ENCODE measurements at regions not wholly inside any gene's neighbourhood (a gene's known extent, or its start where the extent isn't known, plus 50 kb on each side); places are given as distances from the start of the nearest gene placed in this dataset.

DNA sequence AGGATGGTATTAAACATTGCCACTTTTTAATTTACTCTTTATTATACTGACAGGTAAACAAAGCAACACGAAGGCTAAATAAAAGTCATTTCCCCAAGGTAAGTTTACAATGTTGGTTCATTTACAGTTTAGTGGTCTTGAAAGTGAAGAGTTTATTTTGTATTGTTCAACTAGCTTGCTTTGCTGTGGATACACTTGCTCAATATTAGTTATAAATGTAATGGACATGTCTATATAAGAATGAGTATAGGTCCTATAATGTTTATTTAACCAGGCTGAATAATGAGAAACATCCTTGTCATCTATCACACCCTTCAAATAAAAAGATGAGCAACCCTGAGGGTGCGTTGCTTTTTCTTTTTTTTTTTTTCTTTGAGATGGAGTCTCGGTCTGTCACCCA, 1129.4 kb downstream of the TSN start:
- no peak for DNase-seq (ENCODE audit: low spot score)

DNA sequence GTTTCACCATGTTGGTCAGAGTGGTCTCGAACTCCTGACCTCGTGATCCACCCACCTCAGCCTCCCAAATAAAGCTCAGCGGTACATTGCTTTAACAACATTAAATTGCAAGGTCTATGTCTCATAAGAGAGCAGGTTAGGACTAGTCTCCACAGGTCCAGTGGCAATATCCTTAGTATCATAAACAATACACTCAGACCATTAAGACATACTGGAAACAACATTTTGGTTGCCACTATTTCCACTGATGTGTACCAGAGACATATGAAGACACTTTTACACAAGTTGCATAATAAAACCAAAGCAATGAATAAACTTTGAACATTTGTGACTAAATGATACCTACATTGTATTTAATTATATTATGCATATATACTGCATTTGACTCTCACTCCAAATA, 1130.0 kb downstream of the TSN start:
- no peak for DNase-seq (ENCODE audit: low spot score)

DNA sequence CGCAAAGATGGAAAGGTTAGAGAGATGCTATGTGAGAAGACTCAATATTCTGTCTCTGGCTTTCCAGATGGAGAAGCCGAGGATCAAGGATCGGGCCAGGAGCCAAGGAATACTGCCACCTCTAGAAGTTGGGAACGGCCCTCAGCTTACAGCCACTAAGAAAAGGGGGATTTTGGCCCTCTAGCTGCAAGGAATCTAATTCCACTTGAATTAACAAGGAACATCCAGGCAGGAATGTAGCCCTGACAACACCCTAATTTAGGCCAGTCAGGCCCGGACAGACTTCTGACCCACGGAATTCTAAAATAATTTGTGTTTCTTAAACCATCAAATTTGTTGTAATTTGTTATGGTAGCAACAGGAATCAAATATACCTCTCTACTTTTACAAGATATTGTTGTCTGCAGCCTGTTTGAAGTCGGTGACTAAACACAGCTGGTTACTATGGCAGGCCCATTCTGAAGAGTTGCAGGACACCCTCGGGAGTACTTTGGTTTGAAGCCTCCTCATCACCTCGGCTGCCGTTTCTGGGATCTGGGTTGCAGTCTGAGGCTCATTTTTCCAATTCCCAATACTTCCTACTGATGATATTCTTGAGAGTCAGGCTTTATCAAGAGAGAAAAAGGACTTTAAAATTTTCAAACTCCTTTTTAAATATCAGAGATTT, 1131.2 kb downstream of the TSN start:
- no peak for DNase-seq (ENCODE audit: low spot score)

DNA sequence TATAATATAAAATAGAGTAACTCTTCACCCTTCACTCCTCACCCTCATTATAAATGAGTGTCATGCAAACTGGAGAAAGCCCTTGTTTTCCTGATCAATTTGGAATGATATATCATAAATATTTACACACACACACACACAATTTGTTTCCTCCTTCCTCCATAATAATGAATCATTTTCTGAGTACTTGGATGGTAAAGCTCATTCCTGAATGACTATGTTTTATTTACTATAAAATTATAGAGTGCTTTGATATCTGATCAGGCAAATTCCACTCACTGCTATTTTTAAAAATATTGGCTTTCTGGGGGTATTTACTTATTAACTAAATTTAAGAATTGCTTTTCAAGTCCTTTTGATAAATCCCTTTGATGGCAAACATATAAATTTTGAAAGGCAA, 1125.5 kb upstream of the CNTNAP5 start:
- DNase-seq (ENCODE audit: low spot score), result no peak

DNA sequence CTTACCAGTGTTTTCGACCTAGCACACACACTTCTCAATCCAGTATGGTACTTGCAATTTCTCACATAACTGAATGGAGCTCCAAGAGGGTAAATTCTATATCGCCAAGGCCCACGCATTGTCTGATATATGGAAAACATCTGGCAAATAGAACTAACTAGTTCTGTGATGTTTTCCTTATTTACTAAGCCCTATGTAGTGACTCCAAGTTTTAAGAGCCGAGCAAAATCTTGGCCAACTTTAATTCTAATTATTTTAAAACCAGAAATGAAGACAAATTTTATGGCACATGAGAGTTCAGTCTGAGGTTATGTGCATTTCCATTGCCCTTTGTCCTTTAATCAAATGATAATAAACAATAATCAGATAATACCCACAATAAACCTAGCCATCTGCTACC, 1119.7 kb upstream of the CNTNAP5 start:
- DNase-seq (ENCODE audit: low spot score), result no peak

DNA sequence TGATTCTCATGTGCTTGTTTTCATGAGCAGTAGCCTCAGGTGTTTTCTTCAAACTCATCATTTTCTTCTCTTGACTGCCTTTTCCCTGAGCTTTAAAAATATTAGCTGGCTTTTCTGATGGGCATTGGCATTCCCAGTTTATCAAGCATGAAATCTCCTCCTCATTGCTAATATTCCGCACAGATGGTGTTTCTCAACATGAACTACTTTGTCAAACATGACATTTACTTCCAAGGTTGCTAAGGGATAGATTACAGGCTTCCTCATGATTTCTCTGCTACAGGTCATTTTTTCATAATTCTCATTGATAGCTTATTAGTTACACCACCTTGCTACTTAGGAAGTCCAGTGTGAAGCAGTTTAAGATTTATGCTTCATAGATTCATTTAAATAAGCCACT, 1116.9 kb upstream of the CNTNAP5 start:
- no peak for DNase-seq (ENCODE audit: low spot score)

DNA sequence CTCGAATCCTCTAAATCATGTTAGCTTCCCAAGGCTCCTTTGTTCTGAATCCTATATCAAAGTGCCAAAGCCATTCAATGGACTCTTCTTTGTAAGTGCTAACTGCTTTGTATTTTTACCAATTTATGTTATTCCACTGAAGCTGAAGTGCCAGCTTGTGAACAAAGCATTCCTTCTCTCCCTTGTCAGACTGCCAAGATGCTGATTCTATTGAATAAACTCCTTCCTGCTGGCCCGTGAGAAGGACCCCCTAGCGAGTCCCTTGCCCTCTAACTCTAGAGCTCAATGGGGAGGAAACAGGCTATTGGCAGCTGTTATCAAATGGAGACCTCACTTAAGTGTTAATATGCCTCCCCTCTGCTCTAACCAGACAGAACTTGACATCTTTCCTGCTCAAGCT, 1097.9 kb upstream of the CNTNAP5 start:
- no peak for DNase-seq (ENCODE audit: low spot score)

DNA sequence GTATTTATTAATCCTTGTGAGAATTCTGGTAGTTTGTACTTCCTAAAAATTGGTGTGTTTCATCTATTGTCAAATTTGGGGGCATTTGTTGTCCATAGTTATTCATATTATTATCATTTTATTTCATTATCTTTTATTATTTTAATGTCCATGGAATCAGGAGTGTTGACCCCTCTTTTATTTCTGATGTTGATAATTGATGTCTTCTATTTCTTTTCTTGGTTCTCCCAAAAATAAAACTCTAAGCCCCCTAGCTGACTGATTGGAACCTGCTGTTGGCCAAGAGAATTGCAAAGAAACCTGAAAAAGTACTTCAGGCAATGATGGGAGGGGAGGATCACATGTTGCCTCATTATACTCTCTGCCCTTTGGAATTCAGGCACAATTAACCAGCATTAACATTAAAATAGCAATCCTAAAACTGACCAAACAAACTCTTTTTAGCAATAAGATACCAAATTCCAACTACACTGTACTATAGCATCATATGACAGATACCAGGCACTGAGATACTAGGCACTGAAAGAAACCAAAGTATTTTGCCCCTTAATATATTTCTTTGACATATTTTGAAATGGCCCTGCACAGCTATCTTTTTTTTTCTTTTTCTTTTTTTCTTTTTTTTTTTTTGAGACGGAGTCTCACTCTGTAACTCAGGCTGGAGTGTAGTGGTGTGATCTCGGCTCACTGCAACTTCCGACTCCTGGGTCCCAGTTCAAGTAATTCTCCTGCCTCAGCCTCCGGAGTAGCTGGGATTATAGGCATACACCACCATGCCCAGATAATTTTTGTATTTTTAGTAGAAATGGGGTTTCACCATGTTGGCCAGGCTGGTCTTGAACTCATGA, 1097.2 kb upstream of the CNTNAP5 start:
- no peak for DNase-seq (ENCODE audit: low spot score)

DNA sequence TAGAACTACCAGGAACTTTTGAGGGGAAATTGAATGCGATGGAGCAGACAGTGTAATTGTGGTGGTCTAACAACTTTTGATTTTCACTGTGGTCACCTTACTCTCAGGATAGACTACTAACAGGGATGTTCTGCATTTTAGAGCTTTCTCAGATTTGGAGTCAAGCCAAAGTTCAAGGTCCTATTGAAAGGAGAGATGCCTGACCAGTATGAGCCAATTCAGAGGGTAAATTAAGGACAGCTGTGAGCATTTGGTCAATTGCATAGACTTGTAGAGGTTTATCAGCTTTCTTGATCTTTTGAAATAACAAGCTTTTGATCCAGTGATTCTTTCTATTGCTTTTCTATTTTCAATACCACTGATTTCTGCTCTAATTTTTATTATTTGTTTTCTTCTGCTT, 1095.7 kb upstream of the CNTNAP5 start:
- DNase-seq (ENCODE audit: low spot score), result no peak

DNA sequence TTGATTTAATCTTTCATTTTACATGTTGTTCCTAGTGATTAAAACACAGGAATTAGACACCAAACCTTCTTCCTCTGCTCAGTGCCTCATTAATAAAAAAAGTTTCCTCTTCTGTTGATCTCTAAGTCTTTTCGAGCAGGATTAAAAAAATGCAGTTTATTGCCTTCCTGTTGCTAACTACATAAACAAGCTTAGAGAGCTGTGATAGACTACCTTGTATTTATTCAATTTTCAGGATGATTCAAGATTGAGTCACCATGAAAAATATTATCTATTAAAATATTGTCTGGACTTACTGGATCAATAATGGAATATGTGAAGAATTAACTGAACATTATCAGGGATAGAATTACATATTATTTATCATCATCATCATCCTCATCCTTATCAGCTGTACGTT, 1089.6 kb upstream of the CNTNAP5 start:
- no peak for DNase-seq (ENCODE audit: low spot score)

DNA sequence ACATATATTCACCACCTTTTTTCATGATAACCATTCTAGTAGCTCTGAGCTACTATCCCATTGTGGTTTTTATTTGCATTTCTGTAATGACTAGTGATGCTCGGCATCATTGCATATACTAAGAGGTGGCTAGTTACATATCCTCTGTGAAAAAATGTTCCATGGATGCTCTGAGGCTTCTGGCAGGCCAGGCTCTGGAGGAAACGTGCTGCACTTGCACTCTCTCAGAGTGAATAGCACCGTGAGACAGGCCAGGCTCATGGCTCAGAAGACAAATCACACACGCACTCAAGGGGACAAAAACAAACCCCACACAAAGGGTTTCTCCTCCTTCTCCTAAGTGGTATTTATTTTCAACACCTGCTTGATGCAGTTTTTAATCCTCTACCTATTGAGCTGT, 1085.3 kb upstream of the CNTNAP5 start:
- DNase-seq (ENCODE audit: low spot score), result no peak

DNA sequence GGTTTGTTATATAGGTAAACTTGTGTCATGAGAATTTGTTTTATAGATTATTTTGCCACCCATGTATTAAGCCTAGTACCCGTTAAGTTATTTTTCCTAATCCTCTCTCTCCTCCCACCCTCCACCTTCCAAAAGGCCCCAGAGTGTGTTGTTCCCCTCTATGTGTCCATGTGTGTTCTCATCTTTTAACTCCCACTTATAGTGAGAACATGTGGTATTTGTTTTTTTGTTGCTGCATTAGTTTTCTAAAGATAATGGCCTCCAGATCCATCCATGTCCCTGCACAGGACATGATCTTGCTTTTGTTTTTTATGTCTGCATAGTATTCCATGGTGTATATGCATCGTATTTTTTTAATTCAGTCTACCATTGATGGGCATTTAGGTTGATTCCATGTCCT, 1075.6 kb upstream of the CNTNAP5 start:
- no peak for DNase-seq (ENCODE audit: low spot score)

DNA sequence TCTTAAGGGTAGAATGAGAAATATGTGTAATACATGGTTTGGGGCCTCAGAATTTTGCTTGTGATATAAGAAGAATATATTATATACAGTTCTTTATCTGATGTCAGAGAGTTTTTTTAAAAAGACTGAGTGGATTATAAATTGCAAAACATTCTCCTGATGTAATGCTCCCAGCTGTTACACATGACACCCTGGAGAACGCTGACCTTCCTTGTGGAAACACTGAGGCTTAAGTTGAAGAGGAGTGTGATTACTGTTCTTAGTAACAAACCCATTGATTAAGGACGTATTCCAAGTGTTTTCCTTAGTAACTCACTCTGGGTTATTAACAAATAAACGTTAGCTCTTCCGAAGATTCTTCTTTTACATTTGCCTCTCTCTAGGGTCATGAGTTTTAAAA, 1069.3 kb upstream of the CNTNAP5 start:
- DNase-seq (ENCODE audit: low spot score), result no peak

DNA sequence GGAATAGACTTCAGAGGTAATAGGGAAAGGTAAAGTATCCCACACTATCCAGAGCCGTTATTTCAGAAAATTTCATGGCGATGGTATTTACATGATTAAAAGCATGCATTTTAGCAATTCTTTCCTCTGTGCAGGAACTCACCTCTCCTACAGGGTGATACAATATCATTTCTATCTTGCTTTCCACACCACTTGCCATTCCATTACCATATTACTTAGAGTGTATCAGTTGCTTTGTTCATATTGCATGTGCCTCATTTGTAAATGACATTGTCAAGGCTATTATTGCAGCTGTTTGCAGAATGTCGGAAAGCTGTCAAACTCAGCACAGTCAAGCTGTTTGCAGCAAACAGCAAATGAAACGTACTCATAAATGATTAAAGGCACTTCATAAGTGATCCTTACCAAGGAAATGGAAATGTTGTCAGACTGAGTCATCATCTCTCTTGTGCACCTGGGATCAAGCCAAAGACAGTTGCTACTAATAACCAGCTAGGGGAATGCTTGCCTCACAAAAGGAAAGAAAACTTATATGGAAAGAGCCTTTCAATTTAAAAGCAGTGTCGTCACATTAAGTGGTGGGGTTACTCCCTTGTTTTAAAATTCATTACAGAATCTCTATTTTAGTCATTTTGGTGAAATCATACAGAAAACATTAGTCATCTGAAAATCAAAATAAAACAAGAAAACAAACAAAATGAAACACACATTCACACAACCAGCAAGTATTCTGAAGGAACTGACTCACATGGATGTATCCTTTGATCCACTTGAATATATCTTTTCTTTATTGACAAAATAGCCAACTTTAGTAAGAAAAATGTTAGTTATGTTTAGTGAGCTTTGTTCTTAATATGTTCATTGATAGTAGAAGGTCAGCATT, 1064.1 kb upstream of the CNTNAP5 start:
- no peak for DNase-seq (ENCODE audit: low spot score)

DNA sequence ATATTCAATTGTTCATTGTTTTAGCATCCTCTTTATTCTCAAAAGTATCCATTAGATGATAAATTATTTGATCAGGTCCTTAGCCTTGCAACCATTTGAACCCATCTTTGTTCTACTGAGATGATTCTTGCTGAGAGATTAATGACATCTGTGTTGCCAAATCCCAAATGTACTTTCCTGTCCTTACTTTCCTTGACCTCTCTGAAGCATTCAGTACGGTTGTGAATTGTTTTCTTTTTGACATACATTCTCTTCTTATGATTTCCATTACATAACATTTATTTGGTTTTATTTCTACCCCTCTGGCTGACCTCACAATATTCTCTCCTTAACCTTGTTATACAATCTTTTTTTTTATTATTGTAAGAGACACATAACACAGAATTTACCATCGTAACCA, 1058.6 kb upstream of the CNTNAP5 start:
- no peak for DNase-seq (ENCODE audit: low spot score)

DNA sequence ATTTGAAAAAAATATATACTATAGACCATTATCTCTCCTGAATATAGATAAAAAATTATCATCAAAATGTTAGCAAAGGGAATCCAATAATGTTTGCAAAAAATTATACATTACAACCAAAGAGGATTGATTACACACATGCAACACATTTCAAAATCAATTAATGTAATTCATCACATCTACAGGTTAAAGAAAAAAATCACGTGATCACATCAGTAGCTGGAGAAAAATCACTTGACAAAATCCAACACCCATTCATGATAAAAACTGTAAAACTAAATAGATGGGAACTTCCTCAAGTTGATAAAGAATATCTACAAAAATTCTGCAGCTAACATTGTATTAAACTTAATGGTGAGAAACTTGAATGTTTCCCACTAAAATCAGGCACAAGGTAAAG, 1047.5 kb upstream of the CNTNAP5 start:
- DNase-seq (ENCODE audit: low spot score), result no peak

DNA sequence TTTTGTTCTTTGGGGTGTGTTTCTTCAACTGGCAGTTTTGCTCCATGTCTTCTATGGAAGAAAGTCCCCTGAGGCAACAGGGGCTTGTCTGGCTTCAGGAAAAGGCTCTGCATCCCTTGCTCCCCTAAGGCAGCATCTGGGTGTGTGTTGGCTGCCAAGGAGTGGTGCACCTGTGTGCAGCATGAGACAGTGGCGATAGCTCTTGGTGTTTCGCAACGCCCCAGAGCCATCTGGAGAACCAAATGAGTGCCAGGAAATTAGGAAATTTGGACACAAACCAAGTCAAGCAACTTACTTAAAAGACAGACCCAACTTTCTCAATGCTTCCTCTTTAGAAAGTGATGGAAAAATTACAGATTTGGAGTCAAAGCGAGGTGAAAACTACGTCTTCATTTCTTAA, 1044.4 kb upstream of the CNTNAP5 start:
- no peak for DNase-seq (ENCODE audit: low spot score)

DNA sequence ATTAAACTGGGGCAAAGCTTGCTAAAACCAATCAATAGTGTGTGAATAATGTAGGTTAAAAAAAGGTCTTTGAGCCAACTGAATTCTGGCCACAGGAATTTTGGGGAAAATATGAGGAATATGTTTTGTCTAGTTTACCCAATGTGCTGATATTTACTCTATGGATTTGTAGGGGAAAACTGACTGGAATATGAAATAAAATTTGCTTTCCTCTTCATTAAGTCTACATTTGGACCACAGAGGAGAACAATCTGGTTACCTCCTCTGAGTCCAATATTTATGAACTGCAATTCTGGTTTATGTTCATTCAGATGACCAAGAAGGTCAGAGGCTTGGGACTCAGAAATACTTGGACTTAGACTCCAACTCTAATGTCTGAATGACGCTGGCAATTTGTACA, 1042.2 kb upstream of the CNTNAP5 start:
- DNase-seq (ENCODE audit: low spot score), result no peak

DNA sequence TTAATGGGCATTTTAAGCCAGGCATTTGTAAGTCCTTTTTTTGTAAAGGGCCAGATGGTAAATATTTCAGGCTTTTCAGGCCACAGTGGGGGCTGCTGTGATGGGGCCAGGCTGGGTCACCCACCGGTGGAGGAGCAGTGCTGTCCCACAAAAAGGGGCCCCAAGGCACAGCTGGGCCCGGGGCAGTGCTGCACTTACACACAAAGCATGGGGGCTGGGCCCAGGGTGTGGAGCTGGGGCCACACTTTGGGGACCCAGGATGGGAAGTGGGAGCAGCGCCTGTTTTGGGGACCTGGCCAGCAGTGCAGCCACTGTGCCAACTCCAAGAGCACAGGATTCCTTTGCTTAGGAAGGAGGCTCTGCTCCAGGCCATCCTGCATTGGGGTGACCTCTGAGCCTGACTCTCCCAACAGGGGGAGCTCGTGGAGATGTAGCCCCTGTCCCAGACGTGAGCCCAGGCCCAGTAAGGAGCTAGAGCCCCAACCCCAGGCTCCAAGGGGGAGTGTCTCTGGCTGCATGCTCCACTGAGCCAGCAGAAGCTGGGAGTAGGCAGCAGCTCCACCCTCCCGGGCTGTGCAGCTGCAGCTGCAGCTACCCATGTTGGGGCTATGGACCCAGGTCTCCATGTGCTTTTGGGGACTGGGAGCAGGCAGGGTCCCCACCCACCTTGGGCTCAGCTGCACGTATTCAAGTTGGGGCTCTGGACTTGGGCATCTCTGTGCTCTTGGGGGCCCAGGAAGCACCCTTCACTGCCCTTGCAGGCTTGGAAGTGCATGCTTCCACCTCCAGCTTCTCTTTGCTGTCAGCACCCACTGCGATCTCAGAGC, 1036.5 kb upstream of the CNTNAP5 start:
- DNase-seq (ENCODE audit: low spot score), result no peak

DNA sequence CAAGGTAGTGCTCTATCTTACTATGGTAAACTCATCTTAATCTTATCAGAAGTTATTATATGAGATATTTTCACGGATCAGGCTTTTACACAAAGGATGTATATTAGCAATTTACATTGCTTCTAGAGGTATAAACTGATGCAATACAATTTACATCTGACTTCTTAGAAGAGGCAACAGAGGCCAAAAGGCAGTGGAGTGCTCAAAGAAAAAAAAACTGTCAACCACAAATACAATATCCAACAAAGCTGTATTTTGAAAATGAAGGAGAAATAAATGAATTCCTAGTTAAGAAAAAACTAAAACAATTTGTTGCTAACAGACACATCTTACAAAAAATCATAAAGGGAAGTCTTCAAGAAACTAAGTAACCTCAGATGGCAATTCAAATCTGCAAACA, 1031.5 kb upstream of the CNTNAP5 start:
- DNase-seq (ENCODE audit: low spot score), result no peak

DNA sequence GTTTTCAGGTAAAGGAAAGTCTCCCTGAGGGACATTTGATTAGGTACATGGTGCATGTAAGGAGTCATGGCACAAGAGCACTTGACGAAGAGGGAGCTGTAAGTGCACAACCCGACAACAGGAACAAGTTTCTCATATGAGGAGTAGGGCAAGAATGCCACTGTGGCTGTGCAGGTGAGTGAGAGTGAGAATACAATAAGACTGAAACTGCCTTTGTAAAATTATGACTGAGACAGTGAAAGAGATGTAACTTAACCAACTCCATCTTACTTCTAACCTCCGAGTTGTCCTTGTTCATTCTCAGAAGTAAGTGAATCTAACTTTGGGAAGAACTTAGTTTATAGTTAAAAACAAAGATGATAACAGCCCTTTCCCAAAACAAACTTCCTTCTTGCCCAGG, 1025.8 kb upstream of the CNTNAP5 start:
- no peak for DNase-seq (ENCODE audit: low spot score)

DNA sequence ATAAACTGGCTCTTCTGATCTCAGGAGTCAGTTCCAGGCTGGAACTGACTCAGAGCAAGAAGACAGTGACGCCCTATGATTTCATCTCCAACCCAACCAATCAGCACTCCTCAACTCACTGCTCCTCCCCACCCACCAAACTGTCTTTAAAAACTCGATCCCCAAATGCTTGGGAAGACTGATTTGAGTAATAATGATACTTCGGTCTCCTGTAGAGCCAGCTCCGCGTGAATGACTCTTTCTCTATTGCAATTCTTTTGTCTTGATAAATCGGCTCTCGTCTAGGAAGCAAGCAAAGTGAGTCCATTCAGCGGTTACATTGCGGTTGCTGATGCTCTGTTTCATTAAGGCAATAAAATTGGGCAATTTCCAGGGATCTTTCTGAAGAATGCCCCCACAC, 1025.3 kb upstream of the CNTNAP5 start:
- no peak for DNase-seq (ENCODE audit: low spot score)

Measured in CD4-positive, alpha-beta T cell treated with Interleukin-2 at 100 ng/mL for 4 hours (primary cell).